Mesothelial cell of epicardium (in vitro differentiated cells): ENCODE measurements at regions not wholly inside any gene's neighbourhood (a gene's known extent, or its start where the extent isn't known, plus 50 kb on each side); places are given as distances from the start of the nearest gene placed in this dataset.

Source experiments
- DNase-seq, 2 experiments: peaks; one replicate each; pipeline ENCODE4 v3.0.0; 2021; ENCODE audit warnings: low spot score in 2 of 2; ENCODE audit not compliant: unreplicated experiment in 2 of 2
- H3K27ac Mint-ChIP-seq: 2 replicates; pipeline ENCODE4 v1.8.0; 2021; ENCODE audit warnings: mixed read lengths
- H3K27me3 Mint-ChIP-seq: 2 replicates; pipeline ENCODE4 v1.8.0; 2021; ENCODE audit warnings: low read depth, mixed read lengths
- H3K36me3 Mint-ChIP-seq: 2 replicates; pipeline ENCODE4 v1.8.0; 2021; ENCODE audit warnings: mixed read lengths
- H3K4me1 Mint-ChIP-seq: 2 replicates; pipeline ENCODE4 v1.8.0; 2021; ENCODE audit warnings: mixed read lengths
- H3K4me3 Mint-ChIP-seq: 2 replicates; pipeline ENCODE4 v1.8.0; 2021; ENCODE audit warnings: mild to moderate bottlenecking, moderate library complexity, mixed read lengths
- H3K9me3 Mint-ChIP-seq: 2 replicates; pipeline ENCODE4 v1.8.0; 2021; ENCODE audit warnings: mixed read lengths
- TF ChIP-seq, protein P1 (sequence below): fragments of 200-600 bp; sonication (generic); IDR thresholded peaks from one replicate; pipeline ENCODE4 v1.5.0; 2021; ENCODE audit warnings: antibody characterized with exemption; ENCODE audit not compliant: unreplicated experiment

DNA sequence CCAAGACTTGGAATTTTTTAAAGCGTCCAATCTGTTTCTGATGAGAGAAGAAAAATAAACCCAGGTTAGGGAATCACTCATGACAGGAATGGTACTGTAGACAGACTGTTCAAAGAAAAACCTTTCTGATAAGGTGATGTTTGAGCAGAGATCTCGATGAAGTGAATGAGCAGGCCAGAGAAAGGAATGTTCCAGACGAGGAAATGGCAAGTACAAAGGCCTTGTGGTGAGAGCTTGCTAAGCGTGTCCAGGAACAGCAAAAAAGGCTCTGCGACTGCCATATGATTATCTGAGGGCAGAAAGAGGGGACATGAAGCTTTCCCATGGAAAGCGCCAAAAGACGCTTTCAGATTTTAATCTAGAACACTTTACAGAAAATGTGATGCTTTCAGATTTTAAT lies 458.4 kb upstream of the SOX5 start:
- Mint-ChIP-seq H3K4me3 (no peak overlapping the region), H3K27ac (no peak overlapping the region), H3K27me3 (no peaks in the 10 kb centered on the region), H3K9me3 (no peaks in the 10 kb centered on the region), H3K36me3 (no peaks in the 10 kb centered on the region), H3K4me1 (peaks cover 2% of the 10 kb centered on the region)
- DNase-seq = no peak
- TF ChIP-seq, protein P1, sequence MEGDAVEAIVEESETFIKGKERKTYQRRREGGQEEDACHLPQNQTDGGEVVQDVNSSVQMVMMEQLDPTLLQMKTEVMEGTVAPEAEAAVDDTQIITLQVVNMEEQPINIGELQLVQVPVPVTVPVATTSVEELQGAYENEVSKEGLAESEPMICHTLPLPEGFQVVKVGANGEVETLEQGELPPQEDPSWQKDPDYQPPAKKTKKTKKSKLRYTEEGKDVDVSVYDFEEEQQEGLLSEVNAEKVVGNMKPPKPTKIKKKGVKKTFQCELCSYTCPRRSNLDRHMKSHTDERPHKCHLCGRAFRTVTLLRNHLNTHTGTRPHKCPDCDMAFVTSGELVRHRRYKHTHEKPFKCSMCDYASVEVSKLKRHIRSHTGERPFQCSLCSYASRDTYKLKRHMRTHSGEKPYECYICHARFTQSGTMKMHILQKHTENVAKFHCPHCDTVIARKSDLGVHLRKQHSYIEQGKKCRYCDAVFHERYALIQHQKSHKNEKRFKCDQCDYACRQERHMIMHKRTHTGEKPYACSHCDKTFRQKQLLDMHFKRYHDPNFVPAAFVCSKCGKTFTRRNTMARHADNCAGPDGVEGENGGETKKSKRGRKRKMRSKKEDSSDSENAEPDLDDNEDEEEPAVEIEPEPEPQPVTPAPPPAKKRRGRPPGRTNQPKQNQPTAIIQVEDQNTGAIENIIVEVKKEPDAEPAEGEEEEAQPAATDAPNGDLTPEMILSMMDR = no peak

DNA sequence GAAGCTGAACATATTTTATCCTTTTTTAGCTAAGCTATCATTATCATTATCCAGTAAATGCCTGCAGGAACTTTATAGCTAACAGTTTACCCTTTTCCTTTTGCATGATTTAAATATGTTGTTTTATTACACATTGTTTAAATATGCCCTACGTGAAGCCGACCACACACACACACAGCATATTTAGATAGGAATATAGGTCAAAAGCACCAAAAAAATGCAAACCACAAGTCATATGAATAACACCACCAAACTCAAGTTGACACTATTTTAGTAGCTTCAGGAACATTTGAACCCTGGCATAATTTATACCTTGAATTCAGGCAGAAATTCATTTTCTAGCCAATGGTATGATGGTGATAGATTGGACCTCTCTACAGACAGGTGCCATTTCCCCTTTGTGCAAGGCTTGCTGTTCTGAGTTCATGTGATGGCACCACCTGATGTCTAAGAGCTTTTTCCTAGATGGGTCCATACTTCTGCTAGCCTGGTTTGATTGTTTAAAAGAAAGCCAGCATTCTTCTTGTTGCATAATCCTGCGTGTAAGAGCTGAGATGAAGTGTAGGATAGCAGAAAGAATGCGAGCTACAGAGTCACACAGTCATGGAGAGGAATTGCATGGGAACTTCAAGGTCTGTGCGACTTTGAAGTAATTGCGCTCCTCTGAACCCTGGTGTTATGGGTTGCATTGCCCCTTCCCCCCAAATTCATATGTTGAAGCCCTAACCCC lies 454.8 kb upstream of the SOX5 start:
- no peaks in the 10 kb centered on the region for H3K9me3 Mint-ChIP-seq
- no peak overlapping the region for H3K27ac Mint-ChIP-seq
- H3K4me3 Mint-ChIP-seq = no peak overlapping the region
- TF ChIP-seq, protein P1 = no peak
- H3K36me3 Mint-ChIP-seq = no peaks in the 10 kb centered on the region
- peaks cover 4% of the 10 kb centered on the region for H3K4me1 Mint-ChIP-seq
- DNase-seq = no peak
- H3K27me3 Mint-ChIP-seq = no peaks in the 10 kb centered on the region

DNA sequence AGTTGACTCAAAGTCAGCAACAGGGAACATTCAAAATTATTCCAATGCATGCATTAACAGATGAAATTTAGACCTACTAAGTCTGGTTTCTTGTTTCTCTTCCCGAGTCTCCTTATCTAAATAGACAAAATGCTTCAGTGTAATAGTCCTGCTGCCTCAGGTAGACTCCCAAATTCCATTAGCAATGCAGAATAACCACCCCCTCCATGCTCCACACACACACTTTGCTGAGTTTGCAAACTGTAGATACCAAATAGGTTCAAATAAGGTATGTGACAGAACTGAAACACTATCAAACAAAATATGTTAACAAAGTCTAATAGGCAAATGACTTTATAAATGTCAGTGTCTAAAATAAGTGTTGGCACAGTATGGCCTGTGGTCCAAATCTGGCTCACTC lies 451.1 kb upstream of the SOX5 start:
- Mint-ChIP-seq H3K27ac (no peak overlapping the region), H3K4me1 (peaks cover 4% of the 10 kb centered on the region), H3K9me3 (no peaks in the 10 kb centered on the region), H3K4me3 (no peak overlapping the region), H3K27me3 (peaks cover under 1% of the 10 kb centered on the region), H3K36me3 (no peaks in the 10 kb centered on the region)
- DNase-seq = no peak
- TF ChIP-seq, protein P1 = no peak

DNA sequence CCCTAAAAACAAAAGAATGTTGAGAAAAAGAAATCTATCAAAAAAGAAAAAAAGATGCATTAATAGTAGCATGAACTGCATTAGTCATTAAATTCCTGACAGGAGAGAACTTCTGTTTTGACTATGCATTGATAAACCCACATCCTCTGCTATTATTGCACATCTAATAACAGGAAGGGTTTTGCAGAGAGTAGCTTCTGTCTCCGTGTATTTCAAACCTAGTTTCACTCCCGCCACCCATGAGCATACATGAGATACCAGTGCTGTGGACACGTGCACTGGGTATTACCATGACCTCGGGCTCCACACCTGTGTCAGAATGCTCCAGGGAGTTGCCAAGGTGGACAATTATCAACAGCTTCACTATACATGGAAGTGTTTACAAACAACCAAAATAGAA lies 449.1 kb upstream of the SOX5 start:
- H3K4me1 Mint-ChIP-seq = peaks cover 2% of the 10 kb centered on the region
- DNase-seq = no peak
- no peaks in the 10 kb centered on the region for H3K36me3 Mint-ChIP-seq
- no peaks in the 10 kb centered on the region for H3K9me3 Mint-ChIP-seq
- TF ChIP-seq, protein P1 = no peak
- peaks cover 15% of the 10 kb centered on the region for H3K27me3 Mint-ChIP-seq
- no peak overlapping the region for H3K27ac Mint-ChIP-seq
- H3K4me3 Mint-ChIP-seq = no peak overlapping the region

DNA sequence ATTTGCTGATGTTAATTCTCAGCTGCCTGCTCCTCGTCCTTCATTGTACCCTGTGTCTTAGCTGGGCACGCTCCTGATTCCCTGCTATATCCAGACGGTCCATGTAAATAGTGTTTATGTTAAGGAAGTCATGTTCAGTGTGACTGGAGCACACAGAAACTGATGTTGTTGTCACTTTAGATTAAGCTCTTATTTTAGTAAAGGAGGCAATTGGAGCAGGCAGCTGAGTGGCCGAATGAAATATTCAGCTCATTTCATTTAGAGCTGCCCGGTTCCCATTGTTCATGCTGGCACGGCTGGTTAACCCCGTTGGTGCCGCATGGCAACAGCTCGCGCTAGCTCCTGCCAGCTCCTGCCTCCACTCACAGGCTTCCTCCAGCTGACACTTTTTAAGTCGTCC lies 446.8 kb upstream of the SOX5 start:
- Mint-ChIP-seq H3K36me3 (peaks cover 4% of the 10 kb centered on the region), H3K4me3 (no peak overlapping the region), H3K9me3 (peaks cover 10% of the 10 kb centered on the region), H3K4me1 (peaks cover 2% of the 10 kb centered on the region), H3K27ac (no peak overlapping the region), H3K27me3 (peaks cover 15% of the 10 kb centered on the region)
- TF ChIP-seq, protein P1 = no peak
- DNase-seq = no peak
